ENCODE measurements at regions not wholly inside any gene's neighbourhood (a gene's known extent, or its start where the extent isn't known, plus 50 kb on each side); places are given as distances from the start of the nearest gene placed in this dataset.

GRCh38 chr11:122491509-122491908 is 164.0 kb upstream of the UBASH3B start:
- BruUV-seq (replicated peaks): no TSS peak
- H3K9me2 ChIP-seq (ENCODE audit: insufficient read depth): no peaks in the 10 kb centered on the region
- no peaks in the 10 kb centered on the region for H3K79me2 ChIP-seq (ENCODE audit: insufficient read depth, low read length)
- no peak overlapping the region for H3K4me3 ChIP-seq (replicated peaks in 1 of 2; ENCODE audit: low read depth in 1 of 2, low read length in 2 of 2)
- no peak overlapping the region for H3K9ac ChIP-seq (ENCODE audit: low read length)
- no peaks in the 10 kb centered on the region for H3K4me1 ChIP-seq (ENCODE audit: control insufficient read depth in 1 of 2, insufficient read depth in 2 of 2, low read length in 2 of 2)
- H3K9me3 ChIP-seq (ENCODE audit: control insufficient read depth in 1 of 2, insufficient read depth in 1 of 2, low read depth in 1 of 2, low read length in 2 of 2): no peaks in the 10 kb centered on the region
- no peak overlapping the region for H3K4me2 ChIP-seq (ENCODE audit: low read length)
- no peaks in the 10 kb centered on the region for H4K20me1 ChIP-seq (ENCODE audit: insufficient read depth)
- no peak for TF ChIP-seq TCF7L2 (IDR thresholded peaks at IDR 0.05; ENCODE audit: borderline replicate concordance, extremely low read depth, insufficient read depth, insufficient read length)
- no peak for TF ChIP-seq POLR2AphosphoS5 (IDR thresholded peaks at IDR 0.05; ENCODE audit: low read depth, low read length)
- no peak for TF ChIP-seq ZFX (IDR thresholded peaks at IDR 0.05)
- no peak for TF ChIP-seq REST (IDR thresholded peaks at IDR 0.05; ENCODE audit: low read depth)
- no peak for TF ChIP-seq POLR2A (IDR thresholded peaks at IDR 0.05; ENCODE audit: borderline replicate concordance, extremely low read depth, insufficient read depth, insufficient read length)
- TF ChIP-seq ELF1 (IDR thresholded peaks at IDR 0.05; ENCODE audit: borderline replicate concordance, low read depth): no peak
- TF ChIP-seq SRF (IDR thresholded peaks at IDR 0.05; ENCODE audit: low read depth): no peak
- TF ChIP-seq SP1 (IDR thresholded peaks at IDR 0.05; ENCODE audit: low read depth): no peak
- no peak for TF ChIP-seq SIN3A (IDR thresholded peaks at IDR 0.05; ENCODE audit: low read depth)
- TF ChIP-seq FOSL1 (IDR thresholded peaks at IDR 0.05; ENCODE audit: low read depth): no peak
- TF ChIP-seq EZH2 (IDR thresholded peaks at IDR 0.05): no peak
- TF ChIP-seq ATF3 (IDR thresholded peaks at IDR 0.05): no peak
- intact Hi-C loops (cut with micrococcal nuclease): no loop called here
- H3K36me3 ChIP-seq (ENCODE audit: control insufficient read depth in 1 of 2, insufficient read depth in 2 of 2, low read length in 2 of 2): no peaks in the 10 kb centered on the region
- H3K27me3 ChIP-seq (ENCODE audit: insufficient read depth, low read length): no peaks in the 10 kb centered on the region
- CTCF ChIA-PET: no interaction called here
- RAD21 ChIA-PET (ENCODE audit: low non-redundant PET in 1 of 2, low total read pairs in 2 of 2, uncharacterized antibody in 2 of 2, unreplicated experiment in 2 of 2): no interaction called here
- ATAC-seq (no peak), DNase-seq (ENCODE audit: low read depth, low spot score) (no peak)
- H3K27ac ChIP-seq (ENCODE audit: low read depth, low read length): no peak overlapping the region
- POLR2A ChIA-PET: no interaction called here
- no peak overlapping the region for H2AFZ ChIP-seq (ENCODE audit: low read depth, low read length, poor library complexity, severe bottlenecking)

Measured in HCT116 (cell line).